Spleen (tissue), 7 donors: ENCODE measurements at regions not wholly inside any gene's neighbourhood (a gene's known extent, or its start where the extent isn't known, plus 50 kb on each side); places are given as distances from the start of the nearest gene placed in this dataset.

Experiments
- POLR2A ChIP-seq, 3 donors: fragments of 450-650 bp; IDR thresholded peaks; one replicate each; pipeline ENCODE4 v1.5.1; 2017; ENCODE audit warnings: antibody characterized with exemption in 3 of 3, mild to moderate bottlenecking in 1 of 3
- POLR2AphosphoS5 ChIP-seq, 3 donors: sonication (generic); formaldehyde crosslinking; IDR thresholded peaks; one replicate each; pipeline ENCODE4 v1.5.1; 2017; ENCODE audit warnings: antibody characterized with exemption in 3 of 3
- TF ChIP-seq, protein P1 (sequence below), 11 experiments: fragments of 200-600 bp in 7 of 11; fragments of 450-650 bp in 4 of 11; sonication (generic) in 4 of 11; IDR thresholded peaks in 8 of 11; conservative IDR thresholded peaks in 3 of 11; 1 replicate in 7 of 11; 2 replicates in 4 of 11; pipeline versions ENCODE4 v1.4.0 to v1.8.0; 2016 to 2021; ENCODE audit warnings: antibody characterized with exemption in 11 of 11, inconsistent platforms in 4 of 11, mild to moderate bottlenecking in 1 of 11
- donor health status: DM: no; HTN: no; CAD: no; lungs with moderate emphysema.
- donor health status: DM: no; HTN: no; CAD: no.
- donor health status: DM: no; HTN: no; CAD: no.

DNA sequence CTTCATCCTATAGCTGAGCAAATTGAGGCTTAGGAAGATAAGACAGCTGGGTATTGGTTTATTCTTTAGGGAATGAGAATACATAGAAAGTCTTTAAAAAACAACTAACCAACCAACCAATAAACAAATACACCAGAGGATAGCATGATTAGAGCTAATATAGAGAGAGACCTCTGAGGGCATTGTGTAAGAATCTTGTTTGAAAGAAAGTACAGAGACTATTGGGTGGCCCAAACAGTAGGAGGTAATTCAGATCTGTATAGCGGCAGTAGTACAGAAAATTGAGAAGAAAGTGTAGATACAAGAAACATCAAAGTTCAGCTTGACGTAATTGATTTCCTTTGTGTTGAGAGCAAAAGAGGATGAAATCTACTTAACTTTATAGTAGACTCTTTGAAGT is 1951.0 kb upstream of the ADGRL3 start:
- TF ChIP-seq POLR2A (IDR thresholded peaks at IDR 0.05) (no peak), POLR2AphosphoS5 (IDR thresholded peaks at IDR 0.05) (no peak)
- TF ChIP-seq, protein P1, sequence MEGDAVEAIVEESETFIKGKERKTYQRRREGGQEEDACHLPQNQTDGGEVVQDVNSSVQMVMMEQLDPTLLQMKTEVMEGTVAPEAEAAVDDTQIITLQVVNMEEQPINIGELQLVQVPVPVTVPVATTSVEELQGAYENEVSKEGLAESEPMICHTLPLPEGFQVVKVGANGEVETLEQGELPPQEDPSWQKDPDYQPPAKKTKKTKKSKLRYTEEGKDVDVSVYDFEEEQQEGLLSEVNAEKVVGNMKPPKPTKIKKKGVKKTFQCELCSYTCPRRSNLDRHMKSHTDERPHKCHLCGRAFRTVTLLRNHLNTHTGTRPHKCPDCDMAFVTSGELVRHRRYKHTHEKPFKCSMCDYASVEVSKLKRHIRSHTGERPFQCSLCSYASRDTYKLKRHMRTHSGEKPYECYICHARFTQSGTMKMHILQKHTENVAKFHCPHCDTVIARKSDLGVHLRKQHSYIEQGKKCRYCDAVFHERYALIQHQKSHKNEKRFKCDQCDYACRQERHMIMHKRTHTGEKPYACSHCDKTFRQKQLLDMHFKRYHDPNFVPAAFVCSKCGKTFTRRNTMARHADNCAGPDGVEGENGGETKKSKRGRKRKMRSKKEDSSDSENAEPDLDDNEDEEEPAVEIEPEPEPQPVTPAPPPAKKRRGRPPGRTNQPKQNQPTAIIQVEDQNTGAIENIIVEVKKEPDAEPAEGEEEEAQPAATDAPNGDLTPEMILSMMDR (IDR thresholded peaks at IDR 0.05 in 8 of 11, conservative IDR thresholded peaks at IDR 0.05 in 3 of 11): no peak
